ENCODE measurements at regions not wholly inside any gene's neighbourhood (a gene's known extent, or its start where the extent isn't known, plus 50 kb on each side); places are given as distances from the start of the nearest gene placed in this dataset.

- TF ChIP-seq CTCF (IDR thresholded peaks at IDR 0.05 in 4 of 5, conservative IDR thresholded peaks at IDR 0.05 in 1 of 5) (no peak), POLR2A (IDR thresholded peaks at IDR 0.05) (no peak)
Observed at GRCh38 chr3:87706176-87706575, 352.6 kb downstream of the CGGBP1 start.

All from gastrocnemius medialis (tissue), 4 donors.